HUES6 (cell line): ENCODE measurements at regions not wholly inside any gene's neighbourhood (a gene's known extent, or its start where the extent isn't known, plus 50 kb on each side); places are given as distances from the start of the nearest gene placed in this dataset.

Experiments used
- H3K27ac ChIP-seq: 2 replicates; pipeline ENCODE4 v1.7.0; 2013; ENCODE audit warnings: low read depth, mild to moderate bottlenecking, low read length, inconsistent platforms
- H3K27me3 ChIP-seq: 2 replicates; pipeline ENCODE4 v1.6.1; 2013; ENCODE audit warnings: low read length; ENCODE audit not compliant: control insufficient read depth, insufficient read depth
- H3K36me3 ChIP-seq: 2 replicates; pipeline ENCODE4 v1.6.1; 2013; ENCODE audit warnings: low read length; ENCODE audit not compliant: control insufficient read depth, insufficient read depth
- H3K4me1 ChIP-seq: 2 replicates; pipeline ENCODE4 v1.6.1; 2013; ENCODE audit warnings: low read length; ENCODE audit not compliant: control insufficient read depth, insufficient read depth
- H3K4me3 ChIP-seq: 2 replicates; pipeline ENCODE4 v1.5.1; 2013; ENCODE audit warnings: low read depth, low read length
- H3K9ac ChIP-seq: one replicate; pipeline ENCODE4 v1.6.1; 2013; ENCODE audit warnings: mild to moderate bottlenecking, low read length
- H3K9me3 ChIP-seq: 2 replicates; pipeline ENCODE4 v1.6.1; 2013; ENCODE audit warnings: low read depth, low read length; ENCODE audit not compliant: control insufficient read depth, insufficient read depth

DNA sequence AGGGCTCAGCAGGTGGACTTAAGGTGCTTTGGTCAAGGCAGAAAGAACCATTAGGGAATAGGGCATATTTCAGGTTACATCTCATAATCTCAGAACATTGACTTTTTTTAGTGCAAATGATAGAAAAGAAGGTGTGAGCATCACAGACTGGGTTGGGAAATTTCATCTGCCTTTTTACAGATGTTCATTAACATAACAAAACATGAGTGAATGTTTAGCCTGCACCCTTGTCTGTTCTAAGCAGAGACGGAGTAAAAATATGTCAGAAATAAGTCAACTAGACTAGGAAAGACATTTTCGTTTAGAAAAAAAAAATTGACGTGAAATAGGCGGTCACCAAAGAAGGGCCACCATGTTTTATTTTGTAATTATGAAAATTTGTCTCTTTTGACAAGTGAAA is 127.5 kb upstream of the CDH13 start:
- H3K27ac ChIP-seq, result no peak overlapping the region
- no peaks in the 10 kb centered on the region for H3K4me1 ChIP-seq
- H3K27me3 ChIP-seq, result no peaks in the 10 kb centered on the region
- H3K9ac ChIP-seq, result no peak overlapping the region
- H3K9me3 ChIP-seq, result no peaks in the 10 kb centered on the region
- H3K4me3 ChIP-seq, result no peak overlapping the region
- H3K36me3 ChIP-seq, result no peaks in the 10 kb centered on the region

DNA sequence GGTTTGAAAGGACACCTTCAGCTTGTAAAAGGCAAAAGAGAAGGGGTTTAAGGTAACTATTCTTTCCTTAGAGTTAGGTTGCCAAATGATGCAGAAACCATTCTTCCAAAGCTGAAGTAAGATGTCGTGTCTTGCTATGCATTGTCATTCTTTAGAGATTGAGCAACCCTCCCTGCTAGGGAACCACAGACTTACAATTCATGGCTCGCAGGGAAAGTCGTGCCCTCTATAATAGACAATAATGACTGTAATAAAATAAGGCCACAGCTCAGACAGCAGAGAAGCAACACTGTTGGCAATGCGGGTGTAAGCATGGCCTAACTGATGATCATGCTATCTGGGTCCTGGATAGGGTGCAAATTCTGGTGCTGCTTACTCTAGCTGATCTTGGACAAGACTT is 129.6 kb upstream of the CDH13 start:
- Histone ChIP-seq H3K36me3 (no peaks in the 10 kb centered on the region), H3K4me3 (no peak overlapping the region), H3K27ac (no peak overlapping the region), H3K27me3 (no peaks in the 10 kb centered on the region), H3K4me1 (no peaks in the 10 kb centered on the region), H3K9ac (no peak overlapping the region), H3K9me3 (no peaks in the 10 kb centered on the region)

DNA sequence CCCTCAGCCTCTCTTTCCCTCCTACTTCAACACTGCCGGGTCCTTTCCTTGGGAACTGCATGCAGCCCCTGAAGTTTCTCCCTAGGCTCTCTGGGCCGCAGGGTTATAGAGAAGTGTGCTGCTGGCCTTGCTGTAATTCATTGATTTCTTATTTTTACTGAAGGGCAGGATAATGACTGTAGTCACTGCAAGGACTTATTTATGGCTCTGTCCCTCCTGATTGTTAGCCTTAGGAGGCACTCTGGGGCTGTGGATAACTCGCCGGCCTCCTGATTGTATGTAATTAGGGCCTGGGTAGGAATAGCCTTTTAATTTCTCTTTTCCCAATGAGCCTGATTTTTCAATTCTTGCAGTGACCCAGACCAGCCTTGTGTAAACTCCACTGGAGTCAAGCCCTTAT is 138.3 kb upstream of the CDH13 start:
- Histone ChIP-seq H3K9me3 (no peaks in the 10 kb centered on the region), H3K36me3 (no peaks in the 10 kb centered on the region), H3K9ac (no peak overlapping the region), H3K27me3 (no peaks in the 10 kb centered on the region; the same call in 1 of the 2 replicates), H3K4me1 (no peaks in the 10 kb centered on the region), H3K4me3 (no peak overlapping the region), H3K27ac (no peak overlapping the region)

DNA sequence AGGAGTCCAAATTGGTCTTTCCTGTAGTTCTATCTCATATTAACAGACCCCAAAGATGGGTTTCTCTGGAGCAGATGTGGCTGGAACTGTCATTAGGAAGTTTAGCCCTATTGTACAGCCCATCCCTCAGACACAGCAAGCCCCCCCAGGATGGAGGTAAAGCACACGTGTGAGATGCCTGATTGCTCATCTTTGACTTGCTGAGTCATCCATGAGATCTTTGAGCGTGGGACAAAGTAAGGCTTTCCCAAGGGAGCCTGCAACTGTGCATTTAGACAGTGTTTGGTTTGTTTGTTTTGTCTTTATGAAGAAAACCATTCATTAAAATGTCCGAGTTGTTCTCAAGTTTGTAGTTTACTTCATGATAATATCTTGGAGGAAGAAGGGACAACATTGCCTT is 145.3 kb upstream of the CDH13 start:
- H3K4me3 ChIP-seq, result no peak overlapping the region
- H3K27me3 ChIP-seq, result no peaks in the 10 kb centered on the region
- H3K9me3 ChIP-seq, result no peaks in the 10 kb centered on the region
- H3K4me1 ChIP-seq, result no peaks in the 10 kb centered on the region
- no peaks in the 10 kb centered on the region for H3K36me3 ChIP-seq
- no peak overlapping the region for H3K9ac ChIP-seq
- H3K27ac ChIP-seq, result no peak overlapping the region

DNA sequence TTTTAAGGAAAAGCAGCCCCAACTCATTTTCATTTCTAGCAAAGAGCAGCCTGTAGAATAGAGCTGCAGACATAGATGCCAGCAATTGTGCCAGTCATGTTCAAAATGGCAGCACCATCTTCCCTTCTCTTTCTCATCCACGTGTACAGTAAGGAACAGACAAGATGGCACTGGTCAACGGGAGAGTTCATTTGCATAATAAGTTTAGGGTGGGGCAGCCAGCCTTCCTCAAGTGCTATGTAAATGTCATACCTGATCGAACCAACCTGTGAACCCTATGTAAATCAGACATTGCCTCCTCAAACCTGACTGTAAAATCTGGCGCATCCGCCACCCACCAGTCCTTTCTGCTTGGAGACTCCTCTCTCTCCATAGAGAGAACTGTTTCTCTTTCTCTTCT is 150.0 kb upstream of the CDH13 start:
- Histone ChIP-seq H3K9me3 (no peaks in the 10 kb centered on the region), H3K27me3 (no peaks in the 10 kb centered on the region), H3K4me3 (no peak overlapping the region), H3K36me3 (no peaks in the 10 kb centered on the region), H3K27ac (no peak overlapping the region), H3K9ac (no peak overlapping the region), H3K4me1 (no peaks in the 10 kb centered on the region)

DNA sequence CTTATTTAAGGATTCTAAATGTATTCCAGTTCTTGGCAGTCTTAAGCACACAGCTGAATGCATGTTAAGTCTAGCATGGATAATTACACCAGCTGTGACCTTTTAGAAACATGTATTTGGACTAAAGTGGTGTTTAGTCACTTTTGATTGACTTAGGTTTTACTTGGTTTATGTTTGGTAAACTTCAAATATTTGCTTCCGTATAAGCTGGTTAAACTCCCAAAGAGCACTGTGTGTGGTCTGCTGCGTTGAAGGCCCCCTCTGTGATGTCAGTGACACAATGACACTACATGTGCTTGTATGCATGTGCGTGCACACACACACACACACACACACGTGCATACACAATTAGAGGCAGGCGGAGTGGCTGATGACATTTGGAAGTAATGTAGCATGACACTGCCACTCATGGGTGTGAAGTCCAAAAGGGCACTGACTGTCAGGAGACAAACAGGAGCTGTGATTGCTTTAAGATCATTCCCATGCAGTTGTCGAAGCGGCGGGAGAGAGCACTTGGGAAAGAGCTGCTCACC is 156.1 kb upstream of the CDH13 start:
- H3K4me3 ChIP-seq, result no peak overlapping the region
- H3K9ac ChIP-seq, result no peak overlapping the region
- H3K4me1 ChIP-seq, result no peaks in the 10 kb centered on the region
- no peak overlapping the region for H3K27ac ChIP-seq
- no peaks in the 10 kb centered on the region; the same call in 1 of the 2 replicates for H3K9me3 ChIP-seq
- H3K27me3 ChIP-seq, result no peaks in the 10 kb centered on the region
- H3K36me3 ChIP-seq, result no peaks in the 10 kb centered on the region

DNA sequence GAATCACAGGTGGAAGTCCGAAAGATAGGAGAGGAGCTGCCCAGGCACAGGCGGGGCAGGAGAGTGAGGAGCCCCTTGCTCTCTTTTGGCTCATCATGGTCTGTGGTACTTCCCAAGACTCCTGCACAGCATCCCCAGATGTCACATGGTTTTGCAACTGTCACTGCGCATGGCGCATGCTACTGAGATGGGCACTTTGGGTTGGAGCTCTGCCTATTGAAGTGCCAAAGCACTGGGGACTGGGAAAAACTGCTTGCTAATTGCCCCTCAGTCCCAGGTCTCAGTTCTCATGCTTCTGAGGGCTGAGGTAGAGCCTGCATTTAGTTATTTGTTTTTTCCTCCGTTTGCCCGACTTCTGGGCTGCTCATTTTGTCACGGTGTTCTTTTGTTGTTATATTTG is 156.8 kb upstream of the CDH13 start:
- Histone ChIP-seq H3K36me3 (no peaks in the 10 kb centered on the region), H3K27ac (no peak overlapping the region), H3K9ac (no peak overlapping the region), H3K4me3 (no peak overlapping the region), H3K4me1 (no peaks in the 10 kb centered on the region), H3K27me3 (no peaks in the 10 kb centered on the region), H3K9me3 (no peaks in the 10 kb centered on the region; the same call in 1 of the 2 replicates)

DNA sequence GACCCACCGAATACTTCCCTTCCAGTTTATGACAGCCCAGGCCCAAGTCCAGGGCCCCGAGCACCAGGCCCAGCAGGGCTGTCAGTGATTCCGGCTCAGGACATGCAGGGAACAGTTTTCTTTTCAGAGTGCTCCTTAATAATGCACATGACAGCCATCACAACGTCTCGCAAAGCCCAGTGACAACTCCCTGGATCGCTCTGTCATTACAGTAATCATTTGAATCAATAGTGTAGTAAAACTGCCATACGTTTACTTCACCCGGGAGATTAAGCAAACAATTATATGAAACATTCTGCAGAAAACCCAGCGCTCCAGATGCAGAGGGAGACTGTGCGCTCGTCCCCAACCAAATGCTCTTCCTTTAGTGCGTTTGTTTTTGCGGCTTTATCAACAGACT is 162.6 kb upstream of the CDH13 start:
- Histone ChIP-seq H3K27me3 (no peaks in the 10 kb centered on the region), H3K9me3 (no peaks in the 10 kb centered on the region; the same call in 1 of the 2 replicates), H3K9ac (no peak overlapping the region), H3K4me1 (no peaks in the 10 kb centered on the region), H3K36me3 (no peaks in the 10 kb centered on the region), H3K27ac (no peak overlapping the region), H3K4me3 (no peak overlapping the region)

DNA sequence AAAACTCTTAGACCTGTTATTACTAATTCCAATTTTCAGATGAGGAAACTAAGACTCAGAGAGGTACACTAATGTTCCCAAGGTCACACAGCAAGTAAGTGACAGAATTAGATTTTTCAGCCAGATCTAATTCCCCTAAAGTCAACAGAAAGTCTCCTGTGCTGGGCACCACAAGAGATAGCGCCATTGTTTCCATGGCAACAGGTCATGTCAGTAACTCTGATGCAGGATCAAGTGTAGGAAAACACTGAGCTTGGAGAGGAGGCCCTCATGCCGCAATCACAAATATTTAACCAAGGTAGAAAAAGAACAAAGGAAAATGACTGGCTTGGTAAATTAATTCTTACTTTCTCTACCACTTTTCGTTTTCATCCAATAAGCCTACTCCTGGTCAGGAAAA is 166.0 kb upstream of the CDH13 start:
- no peaks in the 10 kb centered on the region for H3K27me3 ChIP-seq
- H3K9ac ChIP-seq, result no peak overlapping the region
- H3K4me3 ChIP-seq, result no peak overlapping the region
- no peak overlapping the region for H3K27ac ChIP-seq
- no peaks in the 10 kb centered on the region for H3K36me3 ChIP-seq
- H3K4me1 ChIP-seq, result no peaks in the 10 kb centered on the region
- no peaks in the 10 kb centered on the region for H3K9me3 ChIP-seq

DNA sequence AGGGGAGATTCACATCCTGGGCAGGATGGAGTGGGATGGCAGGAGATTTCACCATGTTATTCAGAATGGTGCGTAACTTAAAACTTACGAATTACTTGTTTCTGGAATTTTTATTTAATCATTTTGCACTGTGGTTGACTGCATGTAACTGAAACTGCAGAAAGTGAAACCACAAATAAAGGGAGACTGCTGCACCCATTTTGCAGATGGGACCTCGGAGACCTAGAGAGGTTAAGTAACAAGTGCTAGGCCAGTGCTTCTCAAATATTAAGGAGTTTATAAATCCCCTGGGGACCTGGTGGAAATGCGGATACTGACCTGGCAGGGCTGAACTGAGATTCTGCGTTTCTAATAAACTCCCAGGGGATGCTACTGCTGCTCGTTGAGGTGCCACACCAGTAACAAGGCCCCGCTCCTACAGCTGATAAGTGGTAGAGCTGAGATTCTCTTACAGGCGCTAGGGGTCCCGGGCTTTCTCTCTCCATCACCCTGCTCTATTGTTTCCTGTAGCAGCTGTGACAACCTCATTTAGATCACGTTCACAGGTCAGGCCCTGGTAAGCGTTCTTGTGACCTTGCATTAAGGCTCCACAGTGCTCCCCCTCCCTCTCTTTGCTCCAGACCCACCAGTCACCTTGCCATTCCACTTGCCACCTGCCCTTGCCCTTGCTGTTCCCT is 167.1 kb upstream of the CDH13 start:
- no peaks in the 10 kb centered on the region for H3K9me3 ChIP-seq
- peaks cover under 1% of the 10 kb centered on the region; the same call in 1 of the 2 replicates for H3K27me3 ChIP-seq
- H3K9ac ChIP-seq, result no peak overlapping the region
- H3K4me1 ChIP-seq, result no peaks in the 10 kb centered on the region
- H3K36me3 ChIP-seq, result no peaks in the 10 kb centered on the region
- H3K4me3 ChIP-seq, result no peak overlapping the region
- H3K27ac ChIP-seq, result no peak overlapping the region

DNA sequence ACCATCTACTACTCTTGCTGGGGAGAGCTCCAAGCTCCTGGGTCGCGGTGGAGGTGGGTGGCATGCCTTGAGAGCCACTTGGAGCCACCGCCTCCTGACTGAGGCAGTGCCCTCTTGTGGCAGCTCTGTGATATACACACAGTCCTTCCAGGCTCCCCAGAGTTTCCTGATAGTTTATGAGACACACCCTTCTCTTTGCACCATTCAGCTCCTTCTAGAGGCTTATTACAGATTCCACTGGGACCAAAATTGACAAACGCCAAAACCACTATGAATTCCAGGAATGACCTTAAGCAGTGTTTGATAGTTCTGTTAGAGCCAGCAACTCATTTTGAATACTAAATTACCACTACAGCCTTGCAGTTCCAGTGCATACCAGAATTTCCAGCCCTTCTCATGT is 170.1 kb upstream of the CDH13 start:
- no peak overlapping the region for H3K9ac ChIP-seq
- H3K9me3 ChIP-seq, result no peaks in the 10 kb centered on the region
- no peaks in the 10 kb centered on the region for H3K36me3 ChIP-seq
- no peak overlapping the region for H3K4me3 ChIP-seq
- peaks cover 2% of the 10 kb centered on the region; the same call in 1 of the 2 replicates for H3K27me3 ChIP-seq
- H3K4me1 ChIP-seq, result no peaks in the 10 kb centered on the region
- no peak overlapping the region for H3K27ac ChIP-seq
